OCI-LY7 (cell line): ENCODE measurements at regions not wholly inside any gene's neighbourhood (a gene's known extent, or its start where the extent isn't known, plus 50 kb on each side); places are given as distances from the start of the nearest gene placed in this dataset.

ENCODE experiments used
- BruUV-seq: library from RNA; stranded (reverse); fragments of 400-500 nt; replicated peaks from 2 replicates; lab custom pipeline; 2021; lab: Mats Ljungman, UMichigan
- CTCF ChIA-PET: fragments of 300-600 bp; sonication (Branson Sonifier 250); formaldehyde crosslinking; loops from one replicate; lab custom pipeline; 2022; ENCODE audit warnings: antibody characterized with exemption; ENCODE audit not compliant: unreplicated experiment; lab: Charles Lee
- POLR2A ChIA-PET: fragments of 300-600 bp; sonication (Branson Sonifier 250); formaldehyde crosslinking; loops from one replicate; lab custom pipeline; 2022; ENCODE audit warnings: antibody characterized with exemption; lab: Charles Lee
- DNase-seq: peaks from one replicate; pipeline ENCODE4 v3.0.0-alpha.2; 2015; ENCODE audit warnings: low spot score
- H2AFZ ChIP-seq: fragments of 200-600 bp; sonication (generic), shearing (Covaris generic); 2 replicates; pipeline ENCODE4 v1.6.1; 2014; ENCODE audit warnings: mild to moderate bottlenecking, antibody characterized with exemption, low read length, moderate library complexity
- H3K27ac ChIP-seq: fragments of 200-600 bp; sonication (generic); 2 replicates; pipeline ENCODE4 v1.5.1; 2014; ENCODE audit warnings: mixed run types, low read depth, mild to moderate bottlenecking, moderate library complexity, low read length, inconsistent platforms; ENCODE audit not compliant: poor library complexity, severe bottlenecking
- H3K36me3 ChIP-seq: fragments of 200-600 bp; sonication (generic); 2 replicates; pipeline ENCODE4 v1.6.1; 2014; ENCODE audit warnings: mild to moderate bottlenecking, antibody characterized with exemption, low read length, moderate library complexity, mixed read lengths; ENCODE audit not compliant: insufficient read depth
- H3K4me1 ChIP-seq: fragments of 200-600 bp; sonication (generic); 2 replicates; pipeline ENCODE4 v1.5.1; 2014; ENCODE audit warnings: mild to moderate bottlenecking, low read length; ENCODE audit not compliant: insufficient read depth, poor library complexity, severe bottlenecking
- H3K4me2 ChIP-seq: fragments of 200-600 bp; sonication (generic); 2 replicates; pipeline ENCODE4 v1.6.1; 2014; ENCODE audit warnings: mild to moderate bottlenecking, low read length
- H3K4me3 ChIP-seq: fragments of 200-600 bp; sonication (generic); 2 replicates; pipeline ENCODE4 v1.5.1; 2014; ENCODE audit warnings: mild to moderate bottlenecking, low read depth, low read length; ENCODE audit not compliant: poor library complexity, severe bottlenecking
- H3K79me2 ChIP-seq: fragments of 200-600 bp; sonication (generic); 2 replicates; pipeline ENCODE4 v1.6.1; 2016; ENCODE audit warnings: low read depth, mild to moderate bottlenecking, low read length, moderate library complexity, mixed read lengths; ENCODE audit not compliant: insufficient read depth
- H3K9me2 ChIP-seq: fragments of 200-600 bp; sonication (generic); 2 replicates; pipeline ENCODE4 v1.6.1; 2016; ENCODE audit warnings: mild to moderate bottlenecking, low read length, mixed read lengths; ENCODE audit not compliant: insufficient read depth
- H3K9me3 ChIP-seq: fragments of 200-600 bp; sonication (generic); 2 replicates; pipeline ENCODE4 v1.6.1; 2014; ENCODE audit warnings: mild to moderate bottlenecking, mixed run types, low read length, mixed read lengths
- H4K20me1 ChIP-seq: fragments of 200-600 bp; sonication (generic); 2 replicates; pipeline ENCODE4 v1.6.1; 2014; ENCODE audit warnings: mild to moderate bottlenecking, antibody characterized with exemption, low read length, moderate library complexity, mixed read lengths; ENCODE audit not compliant: insufficient read depth
- CTCF ChIP-seq: fragments of 200-600 bp; sonication (generic); conservative IDR thresholded peaks from 2 replicates; pipeline ENCODE4 v1.5.1; 2014; ENCODE audit warnings: mild to moderate bottlenecking, antibody characterized with exemption, low read length, moderate library complexity, mixed read lengths
- EZH2phosphoT487 ChIP-seq: fragments of 200-600 bp; sonication (generic); IDR thresholded peaks from 2 replicates; pipeline ENCODE4 v1.6.1; 2018; ENCODE audit warnings: low read depth, borderline replicate concordance, mild to moderate bottlenecking, mixed run types, antibody characterized with exemption, low read length, moderate library complexity, mixed read lengths
- intact Hi-C: fragments of 100-400 bp; cut with micrococcal nuclease; formaldehyde crosslinking; loops from one replicate; pipeline ENCODE4 v1.10.0; 2022; ENCODE audit not compliant: unreplicated experiment

DNA sequence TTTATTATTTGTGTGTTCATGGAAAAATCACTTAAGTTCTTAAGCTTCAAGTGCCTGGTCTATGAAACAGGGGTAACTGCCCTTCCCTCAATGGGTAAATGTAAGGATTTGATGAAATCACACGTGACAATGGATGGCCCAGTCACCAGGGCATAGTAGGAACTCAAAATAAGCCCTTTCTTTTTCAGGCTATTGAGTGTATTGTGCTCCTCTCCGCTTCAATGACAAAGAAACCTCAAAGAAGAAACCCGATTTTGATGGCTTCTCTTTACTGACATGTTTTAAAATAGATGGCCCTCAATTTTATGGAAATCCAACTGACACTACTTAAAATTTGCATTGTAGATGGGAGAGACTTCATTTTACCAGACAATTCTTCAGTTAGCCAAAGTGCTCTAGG lies 543.5 kb downstream of the OMA1 start:
- Histone ChIP-seq H3K79me2 (no peaks in the 10 kb centered on the region), H3K4me2 (no peak overlapping the region), H2AFZ (no peak overlapping the region), H3K9me3 (no peaks in the 10 kb centered on the region), H3K9me2 (no peaks in the 10 kb centered on the region), H3K36me3 (no peaks in the 10 kb centered on the region), H3K27ac (no peak overlapping the region), H3K4me1 (no peaks in the 10 kb centered on the region), H3K4me3 (no peak overlapping the region), H4K20me1 (no peaks in the 10 kb centered on the region)
- no peak for TF ChIP-seq CTCF
- POLR2A ChIA-PET, result interaction anchor here (1.0 kb wide), 1 partner anchor 8 kb away, joined by 3 read pairs; no protein-coding TSS in a partner anchor
- BruUV-seq, result no TSS peak
- DNase-seq, result no peak
- intact Hi-C loops, result no loop called here
- CTCF ChIA-PET, result no interaction called here

DNA sequence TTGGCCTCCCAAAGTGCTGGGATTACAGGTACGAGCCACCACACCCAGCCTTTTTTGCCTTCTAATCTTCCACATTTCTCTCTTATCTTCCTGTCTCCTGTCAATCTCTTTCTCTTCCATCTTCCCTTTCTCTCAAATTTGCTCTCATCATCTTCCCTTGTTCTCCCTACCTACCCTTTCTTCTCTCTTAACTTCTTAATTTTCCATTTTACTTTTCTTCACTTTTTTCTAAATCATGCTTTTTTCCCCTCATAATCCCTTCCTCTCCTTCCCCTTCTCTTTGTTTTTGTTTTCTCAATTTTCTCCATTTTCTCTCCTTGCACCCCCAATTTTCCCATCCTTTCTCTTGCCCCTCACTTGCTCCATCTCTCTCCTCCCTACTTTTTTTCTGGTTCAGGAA lies 545.7 kb downstream of the OMA1 start:
- no peak for DNase-seq
- TF ChIP-seq CTCF (no peak), EZH2phosphoT487 (no peak)
- H3K9me3 ChIP-seq, result no peaks in the 10 kb centered on the region
- no peaks in the 10 kb centered on the region for H4K20me1 ChIP-seq
- H3K9me2 ChIP-seq, result no peaks in the 10 kb centered on the region
- no TSS peak for BruUV-seq
- ChIA-PET CTCF (no interaction called here), POLR2A (no interaction called here)
- no peak overlapping the region for H3K27ac ChIP-seq
- H3K4me3 ChIP-seq, result no peak overlapping the region
- no peaks in the 10 kb centered on the region for H3K36me3 ChIP-seq
- intact Hi-C loops, result no loop called here
- H2AFZ ChIP-seq, result no peak overlapping the region
- H3K4me2 ChIP-seq, result no peak overlapping the region
- H3K4me1 ChIP-seq, result no peaks in the 10 kb centered on the region
- no peaks in the 10 kb centered on the region for H3K79me2 ChIP-seq

DNA sequence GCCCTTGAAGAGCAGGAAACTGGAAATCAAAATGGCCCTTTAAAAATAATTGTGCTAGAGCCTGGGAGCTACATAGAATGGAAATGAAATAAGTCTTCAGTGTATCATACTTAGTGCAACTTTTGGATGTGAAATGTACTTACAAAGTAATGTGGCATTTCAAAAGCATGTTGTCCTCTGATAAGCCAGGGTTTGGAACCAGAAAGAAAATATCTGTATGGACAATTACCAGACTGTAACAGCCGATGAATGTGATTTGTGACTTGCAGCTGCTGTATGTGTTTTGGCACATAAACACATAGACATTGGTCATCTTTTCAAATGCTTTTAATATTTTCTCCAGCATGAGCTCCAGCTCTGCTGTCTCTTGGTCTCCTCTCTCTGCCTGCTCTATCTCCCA lies 546.4 kb downstream of the OMA1 start:
- CTCF ChIA-PET, result no interaction called here
- H3K9me3 ChIP-seq, result no peaks in the 10 kb centered on the region

More for the DNA sequence above, 546.4 kb downstream of the OMA1 start:
- Histone ChIP-seq H3K4me3 (no peak overlapping the region), H4K20me1 (no peaks in the 10 kb centered on the region), H3K9me2 (no peaks in the 10 kb centered on the region), H3K36me3 (no peaks in the 10 kb centered on the region), H3K4me2 (no peak overlapping the region), H3K27ac (no peak overlapping the region), H3K79me2 (no peaks in the 10 kb centered on the region), H2AFZ (no peak overlapping the region), H3K4me1 (no peaks in the 10 kb centered on the region)
- no peak for DNase-seq
- BruUV-seq, result no TSS peak
- POLR2A ChIA-PET, result no interaction called here
- TF ChIP-seq EZH2phosphoT487 (no peak), CTCF (no peak)
- intact Hi-C loops, result no loop called here
